ENCODE measurements at regions not wholly inside any gene's neighbourhood (a gene's known extent, or its start where the extent isn't known, plus 50 kb on each side); places are given as distances from the start of the nearest gene placed in this dataset.

GRCh38 chr5:53322257-53322656, 158.2 kb upstream of the FST start:
- no peak overlapping the region for H3K4me3 ChIP-seq (ENCODE audit: low read depth, low read length)
- no peak for TF ChIP-seq CTCF (IDR thresholded peaks at IDR 0.05; ENCODE audit: insufficient read depth, low read length, missing control alignments)
- CTCF ChIA-PET: interaction anchor here (1.4 kb wide), 1 partner anchor 10 kb away, joined by 3 read pairs; no protein-coding TSS in a partner anchor
- DNase-seq (ENCODE audit: low read depth, low spot score): peak; percentile 44
- POLR2A ChIA-PET: no interaction called here

GRCh38 chr5:53323511-53323910, 156.9 kb upstream of the FST start:
- no peak for DNase-seq (ENCODE audit: low read depth, low spot score)
- no peak overlapping the region for H3K4me3 ChIP-seq (ENCODE audit: low read depth, low read length)
- CTCF ChIA-PET: interaction anchor here (1.4 kb wide), 1 partner anchor 8 kb away, joined by 3 read pairs; no protein-coding TSS in a partner anchor
- POLR2A ChIA-PET: no interaction called here
- TF ChIP-seq CTCF (IDR thresholded peaks at IDR 0.05; ENCODE audit: insufficient read depth, low read length, missing control alignments): no peak

GRCh38 chr5:53323943-53324642, 156.3 kb upstream of the FST start:
- no peak overlapping the region for H3K4me3 ChIP-seq (ENCODE audit: low read depth, low read length)
- CTCF ChIA-PET: no interaction called here

GRCh38 chr5:53326424-53327153, 153.8 kb upstream of the FST start:
- ChIA-PET CTCF (interaction anchor here (0.7 to 1.1 kb wide), 2 partner anchors 8 to 12 kb away, joined by 3 to 4 read pairs; no protein-coding TSS in a partner anchor), POLR2A (no interaction called here)
- no peak for DNase-seq (ENCODE audit: low read depth, low spot score)

More at GRCh38 chr5:53323943-53324642, 156.3 kb upstream of the FST start:
- POLR2A ChIA-PET: no interaction called here
- DNase-seq (ENCODE audit: low read depth, low spot score): no peak
- no peak for TF ChIP-seq CTCF (IDR thresholded peaks at IDR 0.05; ENCODE audit: insufficient read depth, low read length, missing control alignments)

GRCh38 chr5:53327811-53328334, 152.6 kb upstream of the FST start:
- H3K4me3 ChIP-seq (ENCODE audit: low read depth, low read length): no peak overlapping the region
- DNase-seq (ENCODE audit: low read depth, low spot score): no peak
- ChIA-PET CTCF (no interaction called here), POLR2A (no interaction called here)
- TF ChIP-seq CTCF (IDR thresholded peaks at IDR 0.05; ENCODE audit: insufficient read depth, low read length, missing control alignments): no peak

More at GRCh38 chr5:53326424-53327153, 153.8 kb upstream of the FST start:
- H3K4me3 ChIP-seq (ENCODE audit: low read depth, low read length): no peak overlapping the region
- TF ChIP-seq CTCF (IDR thresholded peaks at IDR 0.05; ENCODE audit: insufficient read depth, low read length, missing control alignments): no peak

- H3K4me3 ChIP-seq (ENCODE audit: low read depth, low read length): no peak overlapping the region
- CTCF ChIA-PET: no interaction called here
- DNase-seq (ENCODE audit: low read depth, low spot score): no peak
- POLR2A ChIA-PET: no interaction called here
- no peak for TF ChIP-seq CTCF (IDR thresholded peaks at IDR 0.05; ENCODE audit: insufficient read depth, low read length, missing control alignments)
Observed at GRCh38 chr5:53330491-53330890, 149.9 kb upstream of the FST start.
